HEK293 (cell line): ENCODE measurements at regions not wholly inside any gene's neighbourhood (a gene's known extent, or its start where the extent isn't known, plus 50 kb on each side); places are given as distances from the start of the nearest gene placed in this dataset.

Experiments used
- CTCF ChIA-PET: fragments of 350-600 bp; formaldehyde crosslinking; extraction: SDS; loops from one replicate; lab custom pipeline; 2021; ENCODE audit warnings: antibody characterized with exemption; lab: Yijun Ruan, JAX
- POLR2A ChIA-PET: fragments of 300-600 bp; formaldehyde crosslinking; extraction: SDS; loops from one replicate; lab custom pipeline; 2020; ENCODE audit warnings: antibody characterized with exemption, inconsistent platforms; lab: Yijun Ruan, JAX
- H3K27ac ChIP-seq: fragments of 200-500 bp; sonication (Bioruptor generic); 2 replicates; pipeline ENCODE4 v1.5.1; 2014; ENCODE audit warnings: low read depth, low read length, control low read depth, inconsistent platforms; ENCODE audit errors: extremely low read depth
- H3K36me3 ChIP-seq, 2 experiments: fragments of 200-500 bp in 1 of 2; sonication (Bioruptor generic) in 1 of 2; 1 replicate in 1 of 2; 2 replicates in 1 of 2; pipeline ENCODE4 v1.5.1; 2014 to 2017; ENCODE audit warnings: inconsistent platforms in 2 of 2, low read length in 2 of 2; ENCODE audit not compliant: control insufficient read depth in 2 of 2, insufficient read depth in 1 of 2
- H3K4me1 ChIP-seq: fragments of 200-500 bp; sonication (Bioruptor generic); 2 replicates; pipeline ENCODE4 v1.5.1; 2014; ENCODE audit warnings: mild to moderate bottlenecking, low read length, inconsistent platforms; ENCODE audit not compliant: control insufficient read depth, insufficient read depth
- H3K4me3 ChIP-seq: 2 replicates; pipeline ENCODE4 v1.5.1; 2011; ENCODE audit warnings: low read depth, mild to moderate bottlenecking, control low read depth, low read length, moderate library complexity
- H3K9me3 ChIP-seq: fragments of 200-500 bp; sonication (Bioruptor generic); 2 replicates; pipeline ENCODE4 v1.5.1; 2014; ENCODE audit warnings: low read depth, low read length, inconsistent platforms; ENCODE audit not compliant: control insufficient read depth, insufficient read depth
- HOXA7 ChIP-seq: sonication (generic); formaldehyde crosslinking; IDR thresholded peaks from 2 replicates; pipeline ENCODE4 v1.8.1; 2022; ENCODE audit warnings: missing genetic modification reagents, borderline replicate concordance
- IKZF3 ChIP-seq: fragments of 450-650 bp; IDR thresholded peaks from 2 replicates; pipeline ENCODE4 v1.5.0; 2018; ENCODE audit warnings: missing biosample characterization, mild to moderate bottlenecking, missing genetic modification characterization, moderate library complexity
- KLF16 ChIP-seq: fragments of 450-650 bp; formaldehyde crosslinking; IDR thresholded peaks from 2 replicates; pipeline ENCODE4 v1.5.1; 2017; ENCODE audit warnings: missing biosample characterization, missing genetic modification characterization
- KLF9 ChIP-seq: fragments of 450-650 bp; formaldehyde crosslinking; IDR thresholded peaks from 2 replicates; pipeline ENCODE4 v1.5.1; 2016; ENCODE audit warnings: missing biosample characterization, missing genetic modification characterization, low read depth
- OVOL3 ChIP-seq: fragments of 450-650 bp; formaldehyde crosslinking; IDR thresholded peaks from 2 replicates; pipeline ENCODE4 v1.5.1; 2016; ENCODE audit warnings: missing biosample characterization, missing genetic modification characterization
- REST ChIP-seq: fragments of 450-650 bp; formaldehyde crosslinking; IDR thresholded peaks from 2 replicates; pipeline ENCODE4 v1.5.1; 2016; ENCODE audit warnings: missing biosample characterization, missing genetic modification characterization
- SCRT1 ChIP-seq: fragments of 450-650 bp; formaldehyde crosslinking; IDR thresholded peaks from 2 replicates; pipeline ENCODE4 v1.5.1; 2016; ENCODE audit warnings: missing biosample characterization, missing genetic modification characterization, borderline replicate concordance
- ZFP41 ChIP-seq: fragments of 450-650 bp; formaldehyde crosslinking; IDR thresholded peaks from 2 replicates; pipeline ENCODE4 v1.5.1; 2016; ENCODE audit warnings: missing biosample characterization, missing genetic modification characterization, borderline replicate concordance
- ZNF112 ChIP-seq: fragments of 450-650 bp; formaldehyde crosslinking; IDR thresholded peaks from 2 replicates; pipeline ENCODE4 v1.5.0; 2017; ENCODE audit warnings: missing biosample characterization, missing genetic modification characterization
- ZNF362 ChIP-seq: fragments of 450-650 bp; formaldehyde crosslinking; IDR thresholded peaks from 2 replicates; pipeline ENCODE4 v1.5.1; 2016; ENCODE audit warnings: missing biosample characterization, missing genetic modification characterization
- ZNF530 ChIP-seq: fragments of 450-650 bp; formaldehyde crosslinking; IDR thresholded peaks from 2 replicates; pipeline ENCODE4 v1.5.1; 2016; ENCODE audit warnings: low read depth, missing biosample characterization, missing genetic modification characterization
- ZNF621 ChIP-seq: fragments of 450-650 bp; formaldehyde crosslinking; IDR thresholded peaks from 2 replicates; pipeline ENCODE4 v1.5.1; 2017; ENCODE audit warnings: missing biosample characterization, missing genetic modification characterization
- ZNF658 ChIP-seq: fragments of 450-650 bp; formaldehyde crosslinking; IDR thresholded peaks from 2 replicates; pipeline ENCODE4; 2016; ENCODE audit warnings: missing biosample characterization, missing genetic modification characterization
- ZNF76 ChIP-seq: fragments of 450-650 bp; formaldehyde crosslinking; IDR thresholded peaks from 2 replicates; pipeline ENCODE4; 2016; ENCODE audit warnings: low read depth, missing biosample characterization, missing genetic modification characterization, borderline replicate concordance
- ZNF785 ChIP-seq: fragments of 450-650 bp; formaldehyde crosslinking; IDR thresholded peaks from 2 replicates; pipeline ENCODE4 v1.5.1; 2016; ENCODE audit warnings: missing biosample characterization, missing genetic modification characterization
- ZNF792 ChIP-seq: fragments of 450-650 bp; formaldehyde crosslinking; IDR thresholded peaks from 2 replicates; pipeline ENCODE4 v1.5.1; 2016; ENCODE audit warnings: missing biosample characterization, missing genetic modification characterization
- ZNF837 ChIP-seq: fragments of 450-650 bp; formaldehyde crosslinking; IDR thresholded peaks from 2 replicates; pipeline ENCODE4 v1.5.1; 2016; ENCODE audit warnings: missing biosample characterization, missing genetic modification characterization
- ZSCAN18 ChIP-seq: fragments of 450-650 bp; formaldehyde crosslinking; IDR thresholded peaks from 2 replicates; pipeline ENCODE4 v1.5.1; 2016; ENCODE audit warnings: missing biosample characterization, missing genetic modification characterization
- TF ChIP-seq, protein P1 (sequence below): fragments of 450-650 bp; formaldehyde crosslinking; IDR thresholded peaks from 2 replicates; pipeline ENCODE4; 2016; ENCODE audit warnings: missing biosample characterization, missing genetic modification characterization
- TF ChIP-seq, protein P2 (sequence below): fragments of 450-650 bp; formaldehyde crosslinking; IDR thresholded peaks from 2 replicates; pipeline ENCODE4 v1.5.1; 2016; ENCODE audit warnings: missing biosample characterization, missing genetic modification characterization
- TF ChIP-seq, protein P3 (sequence below): fragments of 450-650 bp; formaldehyde crosslinking; IDR thresholded peaks from 2 replicates; pipeline ENCODE4 v1.5.1; 2016; ENCODE audit warnings: missing biosample characterization, missing genetic modification characterization

DNA sequence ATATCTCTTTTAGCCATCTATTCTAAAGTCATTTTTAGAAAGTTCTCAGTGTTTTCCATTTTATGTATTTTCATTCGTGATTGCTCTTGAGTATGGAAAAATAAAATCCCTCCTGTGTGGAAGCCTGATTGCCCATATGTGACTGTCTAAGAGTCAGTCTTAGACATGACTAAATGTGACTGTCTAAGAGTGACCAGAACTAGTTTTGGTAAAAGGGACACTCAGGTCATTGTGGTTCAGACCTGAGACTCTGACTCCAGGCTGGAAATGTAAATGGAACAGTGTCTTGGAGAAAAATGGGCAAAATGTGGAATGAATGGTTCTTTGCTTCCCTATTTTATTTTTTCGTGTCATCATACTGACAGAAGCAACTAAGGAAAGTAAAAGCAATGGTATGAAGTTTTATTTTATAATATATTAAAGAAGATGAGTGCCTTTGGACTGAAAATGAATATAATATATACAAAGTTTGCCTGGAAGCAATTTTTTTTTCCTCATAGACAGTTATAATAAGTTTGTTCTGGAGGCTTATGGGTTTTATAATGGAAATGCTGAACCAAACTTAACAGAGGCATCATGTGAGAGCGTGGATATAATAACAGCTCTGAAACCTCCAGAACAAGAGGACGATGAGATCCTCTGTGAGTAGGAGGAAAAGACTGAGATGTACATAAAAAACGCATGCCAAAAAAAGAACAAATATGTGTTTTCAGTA lies 264.4 kb downstream of the ZPLD1 start:
- no peaks in the 10 kb centered on the region for H3K9me3 ChIP-seq
- no peak overlapping the region for H3K27ac ChIP-seq
- ChIA-PET CTCF (no interaction called here), POLR2A (no interaction called here)
- no peak overlapping the region for H3K4me3 ChIP-seq
- no peaks in the 10 kb centered on the region for H3K4me1 ChIP-seq
- TF ChIP-seq ZNF658 (tag by site-specific recombination): no peak
- TF ChIP-seq ZNF837 (tag by site-specific recombination): no peak
- no peak for TF ChIP-seq IKZF3 (tag by site-specific recombination)
- TF ChIP-seq, protein P1, sequence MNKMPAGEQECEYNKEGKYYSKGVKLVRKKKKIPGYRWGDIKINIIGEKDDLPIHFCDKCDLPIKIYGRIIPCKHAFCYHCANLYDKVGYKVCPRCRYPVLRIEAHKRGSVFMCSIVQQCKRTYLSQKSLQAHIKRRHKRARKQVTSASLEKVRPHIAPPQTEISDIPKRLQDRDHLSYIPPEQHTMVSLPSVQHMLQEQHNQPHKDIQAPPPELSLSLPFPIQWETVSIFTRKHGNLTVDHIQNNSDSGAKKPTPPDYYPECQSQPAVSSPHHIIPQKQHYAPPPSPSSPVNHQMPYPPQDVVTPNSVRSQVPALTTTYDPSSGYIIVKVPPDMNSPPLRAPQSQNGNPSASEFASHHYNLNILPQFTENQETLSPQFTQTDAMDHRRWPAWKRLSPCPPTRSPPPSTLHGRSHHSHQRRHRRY: no peak
- no peak for TF ChIP-seq ZNF621 (tag by site-specific recombination)
- TF ChIP-seq ZNF530 (tag by site-specific recombination): no peak
- no peak for TF ChIP-seq ZNF362 (tag by site-specific recombination)
- TF ChIP-seq ZNF792: no peak
- no peak for TF ChIP-seq ZNF785
- TF ChIP-seq OVOL3 (tag by site-specific recombination): no peak
- TF ChIP-seq ZNF76: no peak
- TF ChIP-seq ZSCAN18 (tag by site-specific recombination): no peak
- TF ChIP-seq KLF16 (tag by site-specific recombination): no peak
- H3K36me3 ChIP-seq: no peaks in the 10 kb centered on the region

GRCh38 chr3:102699819-102700140 lies 265.0 kb downstream of the ZPLD1 start:
- CTCF ChIA-PET: no interaction called here
- no peak for TF ChIP-seq KLF9 (tag by site-specific recombination)
- TF ChIP-seq ZFP41: no peak
- TF ChIP-seq, protein P2, sequence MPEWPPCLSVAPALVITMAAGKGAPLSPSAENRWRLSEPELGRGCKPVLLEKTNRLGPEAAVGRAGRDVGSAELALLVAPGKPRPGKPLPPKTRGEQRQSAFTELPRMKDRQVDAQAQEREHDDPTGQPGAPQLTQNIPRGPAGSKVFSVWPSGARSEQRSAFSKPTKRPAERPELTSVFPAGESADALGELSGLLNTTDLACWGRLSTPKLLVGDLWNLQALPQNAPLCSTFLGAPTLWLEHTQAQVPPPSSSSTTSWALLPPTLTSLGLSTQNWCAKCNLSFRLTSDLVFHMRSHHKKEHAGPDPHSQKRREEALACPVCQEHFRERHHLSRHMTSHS (tag by site-specific recombination): no peak
- TF ChIP-seq OVOL3 (tag by site-specific recombination): no peak
- TF ChIP-seq, protein P3, sequence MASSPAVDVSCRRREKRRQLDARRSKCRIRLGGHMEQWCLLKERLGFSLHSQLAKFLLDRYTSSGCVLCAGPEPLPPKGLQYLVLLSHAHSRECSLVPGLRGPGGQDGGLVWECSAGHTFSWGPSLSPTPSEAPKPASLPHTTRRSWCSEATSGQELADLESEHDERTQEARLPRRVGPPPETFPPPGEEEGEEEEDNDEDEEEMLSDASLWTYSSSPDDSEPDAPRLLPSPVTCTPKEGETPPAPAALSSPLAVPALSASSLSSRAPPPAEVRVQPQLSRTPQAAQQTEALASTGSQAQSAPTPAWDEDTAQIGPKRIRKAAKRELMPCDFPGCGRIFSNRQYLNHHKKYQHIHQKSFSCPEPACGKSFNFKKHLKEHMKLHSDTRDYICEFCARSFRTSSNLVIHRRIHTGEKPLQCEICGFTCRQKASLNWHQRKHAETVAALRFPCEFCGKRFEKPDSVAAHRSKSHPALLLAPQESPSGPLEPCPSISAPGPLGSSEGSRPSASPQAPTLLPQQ (tag by site-specific recombination): no peak
- TF ChIP-seq REST (tag by site-specific recombination): no peak
- TF ChIP-seq ZNF112 (tag by site-specific recombination): no peak
- no peak for TF ChIP-seq SCRT1
- TF ChIP-seq HOXA7 (CRISPR knock-in tag): no peak
- H3K4me3 ChIP-seq: no peak overlapping the region
- H3K4me1 ChIP-seq: no peaks in the 10 kb centered on the region
- no peaks in the 10 kb centered on the region for H3K36me3 ChIP-seq
- H3K9me3 ChIP-seq: no peaks in the 10 kb centered on the region
- no peak overlapping the region for H3K27ac ChIP-seq
- POLR2A ChIA-PET: no interaction called here
